ENCODE measurements at regions not wholly inside any gene's neighbourhood (a gene's known extent, or its start where the extent isn't known, plus 50 kb on each side); places are given as distances from the start of the nearest gene placed in this dataset.

DNA sequence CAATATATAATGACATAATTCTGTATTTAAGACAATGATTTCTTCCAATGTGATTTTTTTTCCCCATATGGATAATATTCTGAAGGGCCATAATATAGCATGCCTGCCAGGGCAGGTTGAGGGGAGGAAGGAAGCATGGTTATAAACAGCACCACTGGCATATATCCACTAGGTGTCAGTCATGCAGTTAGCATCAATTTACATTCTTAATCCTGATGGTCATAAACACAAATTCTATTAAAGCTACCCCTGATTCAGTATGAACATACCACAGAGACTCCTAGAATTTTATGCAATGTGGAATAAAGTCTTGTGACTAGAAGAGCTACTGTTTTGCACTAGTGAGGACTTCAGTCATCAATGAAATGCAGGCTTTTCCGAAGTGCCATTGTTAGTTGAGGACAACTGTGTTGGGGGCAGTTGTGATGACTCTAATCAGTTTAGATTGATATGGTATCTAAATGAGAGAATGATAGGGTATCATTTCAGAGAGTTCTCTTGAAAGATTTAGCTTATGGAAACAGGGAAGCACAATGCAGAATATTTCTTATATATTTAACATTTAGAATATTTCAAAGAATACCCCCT lies 342.7 kb upstream of the NR5A2 start:
- peak in 1 of 2 experiments; percentile 53 for DNase-seq
- intact Hi-C loops (cut with micrococcal nuclease; ENCODE audit: unreplicated experiment), result loop anchor here (1.0 to 10.0 kb wide), 8 partner anchors 137 to 826 kb away; no protein-coding TSS in a partner anchor
- no TSS peak for BruUV-seq (replicated peaks)
- Mint-ChIP-seq H3K36me3 (ENCODE audit: insufficient read depth, unreplicated experiment) (no peaks in the 10 kb centered on the region), H3K4me3 (ENCODE audit: unreplicated experiment) (no peak overlapping the region), H3K27me3 (ENCODE audit: insufficient read depth, unreplicated experiment) (no peaks in the 10 kb centered on the region), H3K4me1 (ENCODE audit: low read depth, unreplicated experiment) (peaks cover 7% of the 10 kb centered on the region), H3K27ac (ENCODE audit: unreplicated experiment) (no peak overlapping the region), H3K9me3 (ENCODE audit: unreplicated experiment) (no peaks in the 10 kb centered on the region)
- Histone ChIP-seq H3K4me1 (peaks cover 15% of the 10 kb centered on the region), H3K4me3 (ENCODE audit: low read depth, low read length) (no peak overlapping the region), H3K27me3 (replicated peaks; ENCODE audit: control insufficient read depth, insufficient read depth, low read length) (no peaks in the 10 kb centered on the region), H3K36me3 (ENCODE audit: control insufficient read depth, insufficient read depth, low read length) (no peaks in the 10 kb centered on the region), H3K9me3 (no peaks in the 10 kb centered on the region)
- POLR2A ChIA-PET, result no interaction called here
- CTCF ChIA-PET, result interaction anchor here (0.5 to 1.0 kb wide), 4 partner anchors 355 to 770 kb away, joined by 3 to 4 read pairs (median 3); no protein-coding TSS in a partner anchor
- TF ChIP-seq, protein P1, sequence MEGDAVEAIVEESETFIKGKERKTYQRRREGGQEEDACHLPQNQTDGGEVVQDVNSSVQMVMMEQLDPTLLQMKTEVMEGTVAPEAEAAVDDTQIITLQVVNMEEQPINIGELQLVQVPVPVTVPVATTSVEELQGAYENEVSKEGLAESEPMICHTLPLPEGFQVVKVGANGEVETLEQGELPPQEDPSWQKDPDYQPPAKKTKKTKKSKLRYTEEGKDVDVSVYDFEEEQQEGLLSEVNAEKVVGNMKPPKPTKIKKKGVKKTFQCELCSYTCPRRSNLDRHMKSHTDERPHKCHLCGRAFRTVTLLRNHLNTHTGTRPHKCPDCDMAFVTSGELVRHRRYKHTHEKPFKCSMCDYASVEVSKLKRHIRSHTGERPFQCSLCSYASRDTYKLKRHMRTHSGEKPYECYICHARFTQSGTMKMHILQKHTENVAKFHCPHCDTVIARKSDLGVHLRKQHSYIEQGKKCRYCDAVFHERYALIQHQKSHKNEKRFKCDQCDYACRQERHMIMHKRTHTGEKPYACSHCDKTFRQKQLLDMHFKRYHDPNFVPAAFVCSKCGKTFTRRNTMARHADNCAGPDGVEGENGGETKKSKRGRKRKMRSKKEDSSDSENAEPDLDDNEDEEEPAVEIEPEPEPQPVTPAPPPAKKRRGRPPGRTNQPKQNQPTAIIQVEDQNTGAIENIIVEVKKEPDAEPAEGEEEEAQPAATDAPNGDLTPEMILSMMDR (IDR thresholded peaks at IDR 0.05; ENCODE audit: insufficient read depth in 1 of 2, low read depth in 1 of 2, low read length in 1 of 2, severe bottlenecking in 1 of 2, unreplicated experiment in 1 of 2), result peak; percentile 74 to 76

DNA sequence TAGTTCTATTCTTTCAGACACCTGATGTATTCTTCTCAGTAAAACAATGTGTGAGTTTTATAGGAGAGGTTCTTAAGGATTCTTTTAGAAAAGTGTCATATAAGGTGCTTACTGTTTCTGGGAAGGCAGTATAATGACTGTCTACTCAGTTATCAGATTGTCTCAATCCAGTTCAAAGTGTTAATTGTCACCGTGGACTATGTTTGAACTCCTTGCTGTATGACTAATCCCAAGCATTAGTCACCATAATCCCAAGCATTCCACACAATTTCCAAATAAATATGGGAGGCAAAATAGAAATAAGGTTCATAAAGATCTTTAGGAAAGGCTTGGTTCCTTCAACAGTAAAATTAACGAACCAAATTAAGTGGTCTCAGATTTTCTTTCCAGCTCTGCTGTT lies 342.1 kb upstream of the NR5A2 start:
- BruUV-seq (replicated peaks), result no TSS peak
- Histone ChIP-seq H3K4me1 (peaks cover 15% of the 10 kb centered on the region), H3K9me3 (no peaks in the 10 kb centered on the region), H3K36me3 (ENCODE audit: control insufficient read depth, insufficient read depth, low read length) (no peaks in the 10 kb centered on the region), H3K27me3 (replicated peaks; ENCODE audit: control insufficient read depth, insufficient read depth, low read length) (no peaks in the 10 kb centered on the region), H3K4me3 (ENCODE audit: low read depth, low read length) (no peak overlapping the region)
- Mint-ChIP-seq H3K27ac (ENCODE audit: unreplicated experiment) (no peak overlapping the region), H3K27me3 (ENCODE audit: insufficient read depth, unreplicated experiment) (no peaks in the 10 kb centered on the region), H3K4me3 (ENCODE audit: unreplicated experiment) (no peak overlapping the region), H3K9me3 (ENCODE audit: unreplicated experiment) (no peaks in the 10 kb centered on the region), H3K36me3 (ENCODE audit: insufficient read depth, unreplicated experiment) (no peaks in the 10 kb centered on the region), H3K4me1 (ENCODE audit: low read depth, unreplicated experiment) (peaks cover 7% of the 10 kb centered on the region)
- ChIA-PET CTCF (interaction anchor here (0.5 to 1.0 kb wide), 4 partner anchors 354 to 769 kb away, joined by 3 to 4 read pairs (median 3); no protein-coding TSS in a partner anchor), POLR2A (no interaction called here)
- intact Hi-C loops (cut with micrococcal nuclease; ENCODE audit: unreplicated experiment), result loop anchor here (10.0 kb wide), 3 partner anchors 269 to 449 kb away; no protein-coding TSS in a partner anchor
- DNase-seq, result no peak
- TF ChIP-seq, protein P1 (IDR thresholded peaks at IDR 0.05; ENCODE audit: insufficient read depth in 1 of 2, low read depth in 1 of 2, low read length in 1 of 2, severe bottlenecking in 1 of 2, unreplicated experiment in 1 of 2), result no peak

DNA sequence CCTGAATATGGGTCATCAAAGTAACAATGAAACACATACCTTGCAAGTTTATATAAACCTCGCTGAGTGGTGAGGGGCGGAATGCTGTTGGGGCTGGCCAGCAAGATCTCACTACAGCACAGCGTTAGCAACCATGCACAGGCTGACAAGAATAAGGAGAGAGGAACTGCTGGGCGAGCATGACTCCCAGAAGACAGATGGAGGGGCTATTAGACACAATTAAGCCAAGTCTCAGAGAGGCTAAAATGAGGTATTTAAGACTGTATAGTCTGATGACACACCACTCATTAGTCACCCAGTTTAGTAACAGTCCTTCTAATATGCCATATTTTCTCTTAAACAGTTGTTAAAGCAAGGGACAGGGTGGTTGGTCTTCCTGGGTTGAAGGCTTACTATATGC lies 340.2 kb upstream of the NR5A2 start:
- H3K4me1 ChIP-seq, result peaks cover 15% of the 10 kb centered on the region
- CTCF ChIA-PET, result no interaction called here
- Mint-ChIP-seq H3K27ac (ENCODE audit: unreplicated experiment) (no peak overlapping the region), H3K4me1 (ENCODE audit: low read depth, unreplicated experiment) (peaks cover 7% of the 10 kb centered on the region), H3K4me3 (ENCODE audit: unreplicated experiment) (no peak overlapping the region), H3K36me3 (ENCODE audit: insufficient read depth, unreplicated experiment) (no peaks in the 10 kb centered on the region), H3K27me3 (ENCODE audit: insufficient read depth, unreplicated experiment) (no peaks in the 10 kb centered on the region), H3K9me3 (ENCODE audit: unreplicated experiment) (no peaks in the 10 kb centered on the region)
- BruUV-seq (replicated peaks), result no TSS peak
- POLR2A ChIA-PET, result no interaction called here
- no peak overlapping the region for H3K4me3 ChIP-seq (ENCODE audit: low read depth, low read length)
- DNase-seq, result no peak
- TF ChIP-seq, protein P1 (IDR thresholded peaks at IDR 0.05; ENCODE audit: insufficient read depth in 1 of 2, low read depth in 1 of 2, low read length in 1 of 2, severe bottlenecking in 1 of 2, unreplicated experiment in 1 of 2), result no peak
- no peaks in the 10 kb centered on the region for H3K36me3 ChIP-seq (ENCODE audit: control insufficient read depth, insufficient read depth, low read length)
- H3K27me3 ChIP-seq (replicated peaks; ENCODE audit: control insufficient read depth, insufficient read depth, low read length), result no peaks in the 10 kb centered on the region
- intact Hi-C loops (cut with micrococcal nuclease; ENCODE audit: unreplicated experiment), result loop anchor here (10.0 kb wide), 3 partner anchors 267 to 447 kb away; no protein-coding TSS in a partner anchor
- no peaks in the 10 kb centered on the region for H3K9me3 ChIP-seq

Measured in Caco-2 (cell line).